ENCODE measurements at regions not wholly inside any gene's neighbourhood (a gene's known extent, or its start where the extent isn't known, plus 50 kb on each side); places are given as distances from the start of the nearest gene placed in this dataset.
A peak's percentile ranks its signal among the peaks of the same experiment; 100 is the strongest.

DNA sequence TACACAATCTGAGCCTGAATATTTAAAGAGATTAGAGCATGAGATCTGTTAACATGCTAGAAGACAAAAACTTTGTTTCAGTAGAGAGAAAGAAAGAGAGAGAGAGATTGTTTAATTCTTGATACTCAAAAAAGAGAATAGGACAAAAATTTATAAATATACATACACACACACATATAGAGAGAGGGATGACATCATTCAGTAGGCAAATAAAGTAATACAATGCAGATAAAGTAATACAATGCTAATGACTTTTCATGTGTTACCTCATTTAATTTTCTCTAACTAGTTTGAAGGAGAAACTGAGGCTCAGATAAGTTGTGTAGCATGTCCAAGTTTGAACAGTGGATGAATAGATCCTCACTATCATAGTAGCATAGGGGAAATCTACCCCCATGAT lies 286.4 kb downstream of the CMPK2 start:
- no peak for DNase-seq

DNA sequence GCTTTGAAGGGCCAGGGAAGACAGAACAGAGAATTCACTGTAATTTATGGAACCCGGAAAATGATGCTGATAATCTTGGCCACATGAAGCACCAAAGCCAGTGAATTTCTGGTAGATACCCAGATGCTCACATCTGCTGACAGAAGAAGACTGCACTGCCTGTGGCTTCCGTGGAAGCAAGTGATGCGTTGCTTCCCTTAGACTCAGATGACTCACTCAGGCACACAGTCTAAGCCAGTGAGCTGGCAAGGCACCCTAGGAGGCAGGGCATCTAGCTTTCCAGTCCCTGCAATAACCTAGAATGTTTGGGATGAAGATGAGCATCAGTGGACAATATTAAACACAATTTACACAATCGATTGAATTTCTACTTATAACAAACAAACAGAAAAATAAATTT lies 284.7 kb downstream of the CMPK2 start:
- no peak for DNase-seq

DNA sequence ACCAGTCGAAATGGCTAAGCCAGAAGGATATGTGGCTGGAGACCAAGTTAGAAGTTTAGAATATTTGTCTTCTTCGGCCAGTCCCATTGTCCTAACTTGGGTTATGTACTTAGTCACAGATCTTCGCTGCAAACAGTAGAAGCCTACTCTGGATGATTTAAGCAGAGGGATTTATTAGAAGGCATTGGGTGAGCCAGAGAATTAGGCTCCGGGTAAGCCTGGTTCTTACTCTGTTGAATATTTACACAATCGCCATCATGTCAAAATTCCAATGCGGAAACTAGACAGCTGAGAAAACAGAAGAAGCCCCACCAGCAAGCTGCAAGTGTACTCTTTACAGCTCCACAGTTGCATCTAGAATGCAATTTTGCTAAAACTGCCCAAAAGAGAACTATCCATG lies 276.6 kb downstream of the CMPK2 start:
- no peak for DNase-seq

DNA sequence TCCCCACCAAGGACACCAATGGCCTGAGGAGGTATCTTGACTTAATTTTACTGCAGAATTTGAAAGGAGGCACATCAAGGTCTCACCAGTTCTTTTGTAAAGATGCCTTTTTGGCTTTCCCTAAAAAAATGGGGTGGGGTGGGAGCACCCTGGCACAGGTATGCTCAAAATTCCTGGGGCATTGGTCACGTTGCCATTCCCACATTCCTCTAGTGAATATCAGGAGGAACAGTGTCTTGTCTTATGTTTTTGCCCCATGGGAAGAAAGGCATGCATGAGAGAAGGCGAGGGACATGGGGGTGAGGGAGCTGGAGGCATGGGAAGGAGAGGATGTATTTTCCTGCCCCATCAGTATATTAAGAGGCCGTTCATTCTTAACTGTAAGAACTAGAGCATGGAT lies 275.3 kb downstream of the CMPK2 start:
- DNase-seq: no peak

DNA sequence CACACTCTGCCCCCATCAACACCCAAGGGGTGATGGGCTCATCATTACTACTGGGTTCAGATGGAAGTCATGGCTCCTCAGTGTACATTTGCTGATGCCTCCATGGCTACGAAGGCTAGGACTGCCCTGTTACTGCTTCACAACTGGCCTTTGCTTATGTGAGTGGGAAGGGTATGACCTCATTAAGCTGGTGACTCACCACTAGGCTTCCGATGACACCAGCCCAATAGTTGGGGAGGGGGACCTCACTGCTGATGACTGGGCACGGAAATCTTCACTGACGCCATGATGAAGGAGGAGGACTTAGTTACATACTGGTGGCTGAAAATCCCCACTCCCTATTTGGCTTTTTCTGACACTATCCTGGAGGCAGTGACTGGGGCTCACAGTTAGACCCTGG lies 263.2 kb downstream of the CMPK2 start:
- DNase-seq: no peak

DNA sequence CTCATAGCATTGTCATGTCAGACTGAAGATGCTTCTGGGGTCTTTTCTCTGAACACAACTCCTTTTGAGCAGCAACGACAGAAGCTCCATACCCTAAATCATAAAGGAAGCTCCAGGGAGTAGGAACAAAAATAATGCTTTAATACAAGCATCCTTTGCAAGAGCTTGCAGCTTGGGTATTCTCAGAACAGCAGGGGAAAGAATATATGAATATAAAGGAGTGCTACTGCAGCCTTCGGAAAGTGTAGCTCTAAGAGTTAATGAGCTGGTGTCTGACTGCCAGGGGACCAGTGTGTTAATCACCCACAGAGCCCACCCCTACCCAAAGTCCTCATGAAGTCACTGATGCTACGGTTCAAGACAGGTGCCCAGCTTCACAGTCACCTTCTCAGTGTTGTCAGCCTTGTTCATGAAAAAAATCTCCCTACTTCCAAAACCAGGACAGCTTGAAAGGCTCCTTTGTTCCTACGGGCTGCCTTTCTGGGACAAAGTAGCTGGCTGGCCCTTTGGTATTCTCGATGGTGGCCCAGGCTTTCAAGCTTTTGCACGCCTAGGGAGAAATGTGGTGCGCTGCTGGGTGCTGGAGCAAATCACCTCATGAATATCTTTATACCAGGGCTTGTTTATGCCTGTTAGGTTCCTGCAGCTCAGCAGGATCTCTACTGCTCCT lies 259.7 kb downstream of the CMPK2 start:
- DNase-seq: peak in 11 of 51 donors; percentile 2 to 8 (median 2)

DNA sequence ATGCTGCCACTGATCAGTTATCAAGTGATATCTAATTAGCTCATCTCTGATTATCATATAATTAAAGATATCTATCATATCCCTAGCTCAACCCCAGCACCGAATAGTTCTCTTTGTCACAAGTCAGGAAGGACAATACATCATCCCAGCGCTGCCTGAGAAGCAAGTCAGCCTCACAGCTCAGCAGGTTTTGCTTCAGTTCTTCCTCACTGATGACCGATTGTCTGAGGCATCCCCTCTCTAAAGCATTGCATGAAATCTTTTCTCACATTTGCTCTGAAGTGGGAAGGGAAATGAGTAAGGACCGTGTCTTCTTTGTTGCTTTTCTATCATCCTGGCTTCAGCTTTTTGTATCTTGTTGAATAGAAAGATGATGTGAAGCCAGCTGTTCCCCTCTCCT lies 247.9 kb downstream of the CMPK2 start:
- DNase-seq: no peak

DNA sequence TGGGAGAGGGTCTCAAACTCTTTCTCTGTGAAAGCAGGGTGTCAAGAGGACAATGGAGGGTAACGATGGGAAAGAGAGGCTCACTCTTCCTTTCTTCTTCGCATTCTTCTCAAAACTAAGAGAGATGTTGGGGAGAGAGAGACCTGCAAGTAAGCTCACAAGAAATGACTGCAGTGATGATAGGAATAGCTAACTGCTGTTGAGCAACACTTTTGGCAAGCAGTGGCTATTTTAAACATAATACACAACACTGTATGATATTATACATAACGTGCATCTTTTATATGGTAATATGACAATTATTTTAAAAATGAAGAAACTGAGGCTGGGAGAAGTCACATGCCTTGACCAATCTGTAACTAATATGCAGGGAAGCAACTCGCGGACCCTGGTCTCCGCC lies 247.5 kb downstream of the CMPK2 start:
- no peak for DNase-seq

DNA sequence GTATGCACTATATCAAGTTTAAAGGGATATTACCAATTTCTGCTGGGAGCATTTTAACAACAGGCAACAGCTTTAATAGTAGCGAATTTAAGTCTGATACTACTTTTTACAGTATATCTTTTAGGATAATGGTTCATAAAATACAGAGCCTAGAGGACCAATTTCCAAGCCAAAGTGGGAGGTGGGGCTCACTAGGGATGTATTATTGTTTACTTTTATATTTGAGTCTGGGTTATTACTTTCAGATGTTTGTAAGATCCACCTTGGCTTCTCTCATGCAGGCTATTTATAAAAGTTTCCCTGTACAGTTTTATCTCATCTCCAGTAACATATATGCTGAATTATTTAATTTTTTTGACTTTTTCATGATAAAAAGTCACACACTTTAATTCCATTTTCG lies 242.0 kb downstream of the CMPK2 start:
- DNase-seq: no peak

DNA sequence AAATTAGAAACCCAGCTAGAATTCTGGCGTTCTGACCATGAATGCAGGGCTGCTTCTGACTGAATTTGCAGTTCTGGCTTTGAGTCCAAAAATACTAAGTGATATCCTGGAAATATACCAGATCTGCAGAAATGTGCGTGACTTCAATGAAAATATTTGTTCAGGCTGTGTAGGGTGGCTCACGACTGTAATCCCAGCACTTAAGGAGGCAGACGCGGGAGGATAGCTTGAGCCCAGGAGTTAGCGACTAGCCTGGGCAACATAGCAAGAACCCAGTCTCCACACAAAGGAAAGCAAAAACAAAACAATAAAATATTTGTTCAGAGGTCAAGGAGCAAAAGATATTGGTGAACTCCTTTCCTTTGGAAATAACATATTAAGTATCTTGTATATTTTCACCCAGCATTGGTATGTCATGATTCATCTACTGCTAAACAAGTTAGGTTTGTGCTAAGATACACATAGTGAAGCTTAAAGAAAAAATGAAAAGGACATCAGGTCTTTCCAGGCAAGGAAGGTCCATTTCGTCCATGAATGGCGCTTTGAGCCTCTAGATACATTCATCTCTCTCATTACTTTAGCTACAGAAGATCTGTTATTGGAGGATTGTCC lies 239.2 kb downstream of the CMPK2 start:
- DNase-seq: no peak

DNA sequence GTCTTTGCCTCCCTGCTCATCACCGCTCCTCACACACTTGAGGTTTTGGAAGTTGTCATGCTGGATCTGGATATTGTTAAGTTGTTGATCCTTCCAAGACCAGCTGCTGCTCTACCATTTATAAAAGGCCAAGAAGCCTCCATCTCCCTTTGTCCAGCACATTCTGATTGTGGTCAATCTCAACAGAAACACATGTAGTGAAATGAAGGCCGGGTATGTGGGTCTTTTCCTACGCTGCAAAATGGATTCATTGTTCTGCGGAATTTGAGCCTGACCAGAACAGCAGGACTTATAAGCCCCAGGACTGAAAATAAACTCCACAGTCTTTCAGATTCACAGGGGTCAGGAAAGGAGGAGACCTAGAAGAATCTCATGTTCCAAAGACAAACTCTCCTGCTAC lies 238.4 kb downstream of the CMPK2 start:
- no peak for DNase-seq

DNA sequence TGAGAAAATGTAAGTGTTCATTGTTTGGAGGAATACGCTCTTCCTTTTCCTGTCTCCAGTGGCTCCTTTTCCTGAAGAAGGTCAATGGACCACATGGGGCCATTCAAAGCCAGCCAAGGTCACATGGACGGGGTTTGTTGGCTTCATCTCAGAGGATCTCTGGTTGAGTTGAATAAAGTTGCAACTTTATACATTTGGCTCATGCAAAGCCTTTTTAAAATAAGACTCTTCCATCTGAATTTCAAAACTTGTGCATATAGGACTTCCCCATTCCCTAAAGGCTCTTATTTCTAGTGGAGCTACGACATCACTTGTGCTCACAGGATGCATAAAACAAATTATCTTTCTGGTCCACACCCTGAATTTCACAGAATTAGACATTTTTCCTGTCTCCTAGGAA lies 235.5 kb downstream of the CMPK2 start:
- no peak for DNase-seq

DNA sequence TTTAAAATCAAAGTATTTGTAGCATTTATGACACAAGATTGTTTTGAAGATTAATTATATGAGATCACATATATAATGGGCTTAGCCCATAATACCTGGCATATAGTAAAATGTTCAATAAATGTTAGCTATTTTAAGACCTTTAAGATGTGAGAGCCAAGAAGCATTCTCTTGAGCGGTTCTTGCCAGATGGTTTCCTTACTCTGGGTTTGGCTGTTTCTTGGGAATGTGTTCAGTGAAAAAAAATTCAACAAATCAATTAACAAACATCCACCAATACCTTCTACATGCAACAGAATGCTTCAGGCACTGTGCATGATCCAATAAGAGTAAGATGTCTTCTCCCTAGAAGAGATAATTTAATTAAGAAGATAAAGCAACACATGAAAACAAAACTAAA lies 230.4 kb downstream of the CMPK2 start:
- DNase-seq: no peak

DNA sequence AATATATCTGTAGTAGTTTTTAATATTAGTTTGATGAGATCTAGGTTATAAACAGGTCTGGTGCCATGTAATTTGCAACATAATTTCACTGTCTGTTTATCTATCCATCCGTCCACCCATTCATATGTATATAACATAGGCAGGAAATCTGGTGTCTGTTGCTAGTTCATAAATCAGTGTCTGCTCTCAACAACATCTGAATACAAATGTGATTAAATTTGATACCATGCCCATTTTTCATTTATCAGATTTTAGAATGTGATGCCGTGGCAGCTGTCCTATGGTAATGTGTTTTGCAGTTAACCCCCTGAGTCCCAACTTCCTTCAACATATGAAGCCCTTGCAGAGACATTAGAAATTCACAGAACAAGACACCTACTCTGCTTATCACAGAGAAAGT lies 228.4 kb downstream of the CMPK2 start:
- no peak for DNase-seq

DNA sequence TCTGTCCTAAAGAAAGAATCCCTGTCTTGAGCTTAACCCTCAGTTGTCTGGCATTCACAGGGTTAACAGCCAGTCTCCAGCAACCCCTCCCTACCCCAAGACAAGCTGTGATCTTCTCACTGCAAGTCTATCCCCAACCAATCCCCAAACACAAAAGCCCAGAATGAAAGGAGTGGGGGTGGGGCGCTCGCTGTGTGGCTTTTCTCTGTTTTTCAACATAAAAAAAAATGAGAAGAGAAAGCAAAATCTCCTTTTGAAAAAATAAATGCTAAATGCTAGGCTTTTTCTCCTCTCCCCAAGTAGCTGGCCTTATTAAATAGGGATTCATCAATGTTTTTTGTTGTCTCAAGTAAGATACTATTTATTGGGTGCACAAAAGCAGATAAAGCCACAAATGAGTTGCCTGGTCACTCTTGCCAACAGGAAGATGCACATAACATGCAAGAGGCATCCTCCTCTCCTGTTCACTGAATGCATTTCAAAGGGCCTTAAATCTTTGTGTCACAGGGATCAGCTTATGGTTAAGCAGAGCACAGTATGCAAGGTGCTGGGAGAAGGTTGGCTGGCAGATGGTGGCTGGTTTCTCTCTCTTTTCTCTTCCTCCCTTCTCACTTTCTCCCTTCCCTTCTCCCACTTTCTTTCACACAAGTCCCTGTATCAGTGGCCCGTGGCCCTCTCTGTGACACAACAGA lies 225.6 kb downstream of the CMPK2 start:
- no peak for DNase-seq

DNA sequence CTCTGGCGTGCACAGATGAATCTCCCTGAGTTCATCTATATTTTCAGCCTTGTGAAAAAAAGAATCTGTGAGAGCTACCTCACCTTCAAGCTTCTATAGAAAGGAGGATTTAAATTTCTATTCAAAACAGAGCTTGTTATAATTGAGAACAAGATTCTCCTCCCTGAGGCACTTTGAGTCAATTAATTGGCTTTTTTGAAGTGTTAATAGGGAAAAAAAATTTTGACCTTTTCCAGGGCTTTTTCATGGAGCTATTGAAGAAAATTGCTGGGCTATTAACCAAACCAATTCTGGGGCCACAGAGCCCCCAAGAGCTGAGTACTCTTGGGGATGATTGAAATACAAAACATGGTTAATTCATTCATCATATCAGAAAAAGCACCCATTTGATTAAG lies 225.1 kb downstream of the CMPK2 start:
- DNase-seq: no peak

DNA sequence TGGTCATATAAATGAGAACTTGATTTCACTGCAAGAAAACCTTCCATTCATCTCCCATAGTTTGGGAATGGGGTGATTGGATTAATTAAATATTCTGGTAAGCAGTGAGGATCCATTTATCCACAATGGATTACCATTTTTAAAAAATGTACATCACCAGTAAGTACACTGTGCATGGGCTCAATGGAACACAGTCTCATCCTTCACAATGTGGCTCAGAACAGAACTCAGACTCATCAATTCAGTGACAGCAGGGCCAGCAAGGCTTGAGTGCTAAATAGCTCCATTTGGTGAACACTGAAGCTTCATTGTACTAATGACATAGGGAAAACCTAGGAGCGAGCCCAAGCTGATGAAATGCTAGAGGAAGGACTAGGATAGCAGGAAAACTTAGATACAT lies 223.8 kb downstream of the CMPK2 start:
- DNase-seq: peak in 5 of 51 donors; percentile 2 to 26 (median 5)

DNA sequence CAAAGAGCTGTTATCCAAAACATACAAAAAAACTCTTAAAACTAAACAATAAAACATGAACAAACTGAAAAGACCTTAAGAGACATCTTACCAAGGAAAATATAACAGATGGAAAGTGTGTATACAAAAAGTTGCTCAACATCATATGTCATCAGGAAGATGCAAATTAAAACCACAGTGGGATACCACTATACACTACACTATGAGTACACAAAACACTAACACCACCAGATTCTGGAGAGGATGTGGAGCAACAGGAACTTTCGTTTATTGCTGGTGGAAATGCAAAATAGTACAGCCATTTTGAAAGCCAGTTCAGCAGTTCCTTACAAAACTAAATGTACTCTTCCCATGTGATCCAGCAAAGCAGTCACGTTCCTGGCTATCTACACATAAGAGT lies 221.4 kb downstream of the CMPK2 start:
- no peak for DNase-seq

DNA sequence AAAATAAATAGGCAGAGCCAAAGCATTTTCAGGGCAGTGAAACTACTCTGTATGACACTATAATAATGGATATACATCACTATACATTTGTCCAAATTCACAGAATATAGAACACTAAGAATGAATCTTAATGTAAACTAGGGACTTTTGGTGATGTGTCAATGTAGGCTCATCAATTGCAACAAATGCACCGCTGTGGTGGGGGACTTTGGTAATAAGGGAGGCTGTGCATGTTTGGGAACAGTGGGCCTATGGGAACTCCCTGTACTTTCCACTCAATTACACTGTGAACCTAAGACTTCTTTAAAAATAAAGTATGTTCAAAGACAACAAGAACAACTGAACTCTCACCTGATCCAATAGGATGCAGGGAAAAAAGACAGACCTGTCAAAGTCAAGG lies 220.7 kb downstream of the CMPK2 start:
- DNase-seq: no peak

DNA sequence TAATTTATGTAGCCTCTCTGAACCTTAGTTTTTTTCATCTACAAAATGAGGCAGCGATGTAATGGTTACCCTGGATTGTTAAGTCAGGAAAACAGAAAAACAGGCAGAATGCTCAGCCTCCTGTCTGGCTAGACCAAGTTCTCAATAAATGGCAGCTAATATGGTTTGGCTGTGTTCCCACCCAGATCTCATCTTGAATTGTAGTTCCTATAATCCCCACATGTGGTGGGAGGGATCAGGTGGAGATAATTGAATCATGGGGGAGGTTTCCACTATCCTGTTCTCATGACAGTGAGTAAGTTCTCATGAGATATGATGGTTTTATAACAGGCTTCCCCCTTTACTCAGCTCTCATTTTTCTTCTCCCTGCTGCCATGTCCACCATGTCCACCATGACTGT lies 220.0 kb downstream of the CMPK2 start:
- no peak for DNase-seq

DNA sequence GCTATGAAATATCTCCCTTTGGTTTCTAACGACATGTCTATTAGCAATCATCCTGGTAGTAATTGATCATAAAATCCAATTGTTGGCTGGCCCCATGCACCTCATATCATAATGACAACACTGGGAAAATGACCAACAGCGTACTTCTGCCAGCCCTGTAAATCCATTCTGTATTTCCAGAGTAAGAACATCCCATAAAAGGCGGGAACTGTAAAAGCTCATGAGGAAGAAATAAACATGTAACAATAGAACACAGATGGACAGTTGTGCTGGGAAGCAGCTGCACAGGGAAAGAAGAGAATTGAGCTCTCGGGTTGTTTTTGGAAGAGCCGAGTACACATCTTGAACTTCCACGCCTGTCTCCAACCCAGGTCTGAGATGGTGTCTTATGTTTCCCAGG lies 218.7 kb downstream of the CMPK2 start:
- DNase-seq: no peak

DNA sequence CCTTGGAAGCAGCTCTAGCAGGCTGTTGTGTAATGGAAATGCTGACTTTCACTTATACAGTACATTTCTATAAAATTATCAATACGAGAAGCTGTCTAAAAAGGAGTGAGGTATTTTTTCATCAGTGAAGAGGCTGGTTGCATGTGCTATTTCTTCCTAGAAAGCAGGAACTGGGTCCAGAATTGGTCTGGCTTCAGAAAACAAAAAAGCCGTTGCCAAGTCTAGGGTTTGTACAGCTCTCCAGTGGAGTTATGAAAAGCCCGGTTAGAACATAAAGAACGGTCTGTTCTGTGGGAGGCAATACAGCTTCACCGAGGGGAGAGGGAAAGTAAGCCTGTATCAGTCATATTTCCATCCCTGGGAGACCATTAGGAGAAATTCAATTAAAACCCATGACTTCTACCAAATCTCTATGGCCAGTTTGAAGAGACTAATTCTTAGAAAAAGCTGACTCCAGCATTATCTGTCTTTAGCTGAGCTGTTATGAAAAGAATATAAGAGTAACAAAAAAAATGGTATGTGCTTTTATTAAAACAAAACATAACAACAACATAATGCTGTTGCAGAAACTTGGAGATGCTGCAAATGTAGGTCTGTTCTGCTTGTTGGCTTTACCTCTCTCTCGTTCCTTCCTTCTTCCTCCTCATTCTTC lies 217.0 kb downstream of the CMPK2 start:
- DNase-seq: peak in 10 of 51 donors; percentile 1 to 44 (median 4)

DNA sequence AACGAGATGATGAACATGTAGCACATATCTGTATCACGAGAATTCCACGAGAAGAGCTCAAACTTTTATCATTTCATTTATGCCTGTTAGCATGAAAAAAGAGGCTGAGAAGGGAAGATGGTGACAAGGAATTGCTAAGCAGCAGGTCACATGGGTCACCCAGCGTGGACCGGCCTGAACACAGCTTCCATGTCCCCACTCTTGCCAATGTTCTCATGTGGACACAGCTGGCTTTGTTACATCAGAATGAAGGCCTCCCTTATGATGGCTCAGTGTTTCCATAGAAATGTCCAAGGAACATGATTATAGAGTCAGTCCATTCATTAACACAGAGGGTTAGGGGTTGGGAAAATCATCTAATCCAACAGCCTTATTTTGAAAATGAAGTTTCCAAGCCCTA lies 215.4 kb downstream of the CMPK2 start:
- peak in 28 of 51 donors; percentile 1 to 52 (median 22) for DNase-seq

All from hypothalamus (tissue), 51 donors.